BJ (cell line): ENCODE measurements at regions not wholly inside any gene's neighbourhood (a gene's known extent, or its start where the extent isn't known, plus 50 kb on each side); places are given as distances from the start of the nearest gene placed in this dataset.

ENCODE experiments used
- CTCF ChIA-PET: fragments of 350-600 bp; formaldehyde crosslinking; extraction: SDS; loops from one replicate; lab custom pipeline; 2021; ENCODE audit warnings: antibody characterized with exemption, inconsistent platforms; lab: Yijun Ruan, JAX
- POLR2A ChIA-PET: fragments of 300-600 bp; sonication (Branson Sonifier 250); formaldehyde crosslinking; extraction: SDS; loops from one replicate; lab custom pipeline; 2021; ENCODE audit warnings: antibody characterized with exemption; lab: Charles Lee
- DNase-seq: peaks from one replicate; pipeline ENCODE4 v3.0.0-alpha.2; 2011; ENCODE audit warnings: low read depth
- H3K27me3 ChIP-seq: 2 replicates; pipeline ENCODE4 v1.6.0; 2011; ENCODE audit warnings: low read length; ENCODE audit not compliant: control insufficient read depth, insufficient read depth
- H3K36me3 ChIP-seq: 2 replicates; pipeline ENCODE4 v1.5.1; 2011; ENCODE audit warnings: low read length; ENCODE audit not compliant: control insufficient read depth, insufficient read depth
- H3K4me3 ChIP-seq: 2 replicates; pipeline ENCODE4 v1.5.1; 2011; ENCODE audit warnings: low read depth, mild to moderate bottlenecking, control low read depth, low read length
- CTCF ChIP-seq: IDR thresholded peaks from 2 replicates; pipeline ENCODE4 v1.5.1; 2011; ENCODE audit warnings: low read depth, mild to moderate bottlenecking, control low read depth, inconsistent platforms, low read length, moderate library complexity; ENCODE audit not compliant: insufficient read depth

GRCh38 chr5:86765778-86766502 lies 148.2 kb downstream of the COX7C start:
- ChIA-PET POLR2A (no interaction called here), CTCF (no interaction called here)
- no peak for TF ChIP-seq CTCF
- Histone ChIP-seq H3K4me3 (no peak overlapping the region), H3K27me3 (no peaks in the 10 kb centered on the region), H3K36me3 (no peaks in the 10 kb centered on the region)
- no peak for DNase-seq

DNA sequence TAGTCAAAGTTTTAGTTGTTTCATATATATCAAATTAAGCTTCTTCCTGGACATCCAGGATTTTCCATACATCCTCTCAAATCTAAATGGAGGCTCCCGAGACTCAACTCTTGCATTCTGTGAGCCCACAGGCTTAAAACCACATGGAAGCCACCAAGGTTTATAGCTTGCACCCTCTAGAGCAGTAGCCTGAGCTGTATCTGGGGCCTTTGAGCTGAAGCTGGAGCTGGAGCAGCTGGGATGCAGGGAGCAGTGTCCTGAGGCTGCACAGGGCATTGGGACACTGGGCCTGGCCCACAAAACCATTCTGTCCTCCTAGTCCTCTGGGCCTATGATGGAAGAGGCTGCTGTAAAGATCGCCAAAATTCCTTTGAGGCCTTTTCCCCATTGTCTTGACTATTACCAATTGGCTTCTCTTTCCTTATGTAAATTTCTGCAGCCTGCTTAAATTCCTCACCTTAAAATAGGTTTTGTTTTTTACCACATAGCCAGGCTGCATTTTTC lies 151.0 kb downstream of the COX7C start:
- H3K27me3 ChIP-seq = no peaks in the 10 kb centered on the region
- CTCF ChIA-PET = no interaction called here
- POLR2A ChIA-PET = no interaction called here

DNA sequence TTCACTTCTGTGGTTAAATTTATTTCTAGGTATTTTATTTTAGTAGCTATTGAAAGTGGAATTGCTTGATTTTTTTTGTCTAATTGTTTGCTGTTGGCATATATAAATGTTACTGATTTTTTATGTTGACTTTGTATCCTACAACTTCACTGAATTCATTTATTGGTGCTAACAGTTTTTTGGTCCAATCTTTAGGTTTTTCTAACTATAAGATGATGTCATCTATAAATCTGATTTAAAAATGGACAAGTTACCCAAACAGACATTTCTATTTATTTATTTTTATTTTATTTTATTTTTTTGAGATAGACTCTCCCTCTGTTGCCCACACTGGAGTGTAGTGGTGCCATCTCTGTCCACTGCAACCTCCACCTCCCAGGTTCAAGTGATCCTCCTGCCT lies 162.3 kb downstream of the COX7C start:
- Histone ChIP-seq H3K36me3 (no peaks in the 10 kb centered on the region), H3K4me3 (no peak overlapping the region), H3K27me3 (no peaks in the 10 kb centered on the region)
- no peak for TF ChIP-seq CTCF
- POLR2A ChIA-PET = no interaction called here
- CTCF ChIA-PET = interaction anchor here (0.7 kb wide), 1 partner anchor 434 kb away, joined by 3 read pairs; no protein-coding TSS in a partner anchor
- no peak for DNase-seq

More for the DNA sequence above, 151.0 kb downstream of the COX7C start:
- no peak for DNase-seq
- Histone ChIP-seq H3K36me3 (no peaks in the 10 kb centered on the region), H3K4me3 (no peak overlapping the region)
- TF ChIP-seq CTCF = no peak

DNA sequence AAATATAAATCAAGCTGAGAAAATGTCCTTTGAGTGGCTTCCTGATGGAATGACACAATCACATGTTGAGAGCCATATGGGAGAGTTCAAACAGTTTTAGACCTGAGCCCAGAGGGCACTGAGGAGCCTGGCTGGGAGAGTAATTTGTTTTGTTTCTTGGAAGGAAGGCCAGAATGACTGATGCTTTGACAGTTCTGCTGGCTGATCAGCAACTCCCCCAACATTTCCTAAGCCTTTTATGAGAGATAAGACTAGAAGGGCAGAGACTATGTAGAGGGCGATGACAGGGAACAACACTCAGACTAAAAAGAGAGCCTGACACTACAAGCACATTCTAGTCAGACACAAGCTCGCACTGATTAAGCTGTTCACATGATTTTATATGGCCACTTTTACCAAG lies 169.2 kb downstream of the COX7C start:
- DNase-seq = no peak
- ChIA-PET CTCF (no interaction called here), POLR2A (no interaction called here)
- no peak overlapping the region for H3K4me3 ChIP-seq
- H3K36me3 ChIP-seq = no peaks in the 10 kb centered on the region
- H3K27me3 ChIP-seq = no peaks in the 10 kb centered on the region
- TF ChIP-seq CTCF = no peak

DNA sequence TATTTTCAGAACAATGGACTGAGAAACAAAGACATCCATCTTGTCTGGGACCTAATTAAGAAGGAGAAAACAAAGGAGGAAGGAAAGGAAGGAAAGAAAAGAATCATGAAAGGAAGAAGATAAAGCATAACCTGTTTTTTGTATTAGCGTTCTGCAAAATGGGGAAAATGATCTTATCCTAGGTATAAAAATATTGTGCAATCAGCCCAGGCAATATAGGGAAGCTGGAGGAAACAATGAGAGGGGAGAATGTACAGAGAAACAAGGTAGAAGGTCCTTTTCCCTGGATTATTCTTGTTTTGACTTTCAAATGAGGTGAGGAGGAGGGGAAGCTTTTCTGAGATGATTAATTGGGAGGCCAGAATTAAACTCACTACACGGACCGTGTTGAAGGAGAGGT lies 177.9 kb downstream of the COX7C start:
- no peak for DNase-seq
- Histone ChIP-seq H3K4me3 (no peak overlapping the region), H3K27me3 (no peaks in the 10 kb centered on the region), H3K36me3 (no peaks in the 10 kb centered on the region)
- ChIA-PET POLR2A (no interaction called here), CTCF (no interaction called here)
- TF ChIP-seq CTCF = no peak
